Gastrocnemius medialis (tissue), 4 donors: ENCODE measurements at regions not wholly inside any gene's neighbourhood (a gene's known extent, or its start where the extent isn't known, plus 50 kb on each side); places are given as distances from the start of the nearest gene placed in this dataset.

Source experiments
- CTCF ChIP-seq, 5 experiments: fragments of 450-650 bp in 3 of 5; fragments of 200-600 bp in 2 of 5; sonication (generic) in 2 of 5; IDR thresholded peaks in 4 of 5; conservative IDR thresholded peaks in 1 of 5; 1 replicate in 4 of 5; 2 replicates in 1 of 5; pipeline ENCODE4 v1.5.1; 2016 to 2019; ENCODE audit warnings: antibody characterized with exemption in 5 of 5, mild to moderate bottlenecking in 3 of 5, moderate library complexity in 3 of 5
- POLR2A ChIP-seq, 2 donors: fragments of 450-650 bp; IDR thresholded peaks; one replicate each; pipeline ENCODE4 v1.6.1; 2017; ENCODE audit warnings: antibody characterized with exemption in 2 of 2, mild to moderate bottlenecking in 2 of 2, moderate library complexity in 2 of 2

- TF ChIP-seq CTCF (IDR thresholded peaks at IDR 0.05 in 4 of 5, conservative IDR thresholded peaks at IDR 0.05 in 1 of 5) (no peak), POLR2A (IDR thresholded peaks at IDR 0.05) (no peak)
Observed at GRCh38 chr1:162985816-162986435, 83.2 kb upstream of the RGS4 start.
